H1 (cell line): ENCODE measurements at regions not wholly inside any gene's neighbourhood (a gene's known extent, or its start where the extent isn't known, plus 50 kb on each side); places are given as distances from the start of the nearest gene placed in this dataset.

Experiments
- TF ChIP-seq, protein P1 (sequence below): fragments of 300-600 bp; sonication (generic); IDR thresholded peaks from 2 replicates; pipeline ENCODE4 v1.7.1; 2012; ENCODE audit warnings: low read length, moderate library complexity, mild to moderate bottlenecking, inconsistent platforms; ENCODE audit not compliant: insufficient replicate concordance

DNA sequence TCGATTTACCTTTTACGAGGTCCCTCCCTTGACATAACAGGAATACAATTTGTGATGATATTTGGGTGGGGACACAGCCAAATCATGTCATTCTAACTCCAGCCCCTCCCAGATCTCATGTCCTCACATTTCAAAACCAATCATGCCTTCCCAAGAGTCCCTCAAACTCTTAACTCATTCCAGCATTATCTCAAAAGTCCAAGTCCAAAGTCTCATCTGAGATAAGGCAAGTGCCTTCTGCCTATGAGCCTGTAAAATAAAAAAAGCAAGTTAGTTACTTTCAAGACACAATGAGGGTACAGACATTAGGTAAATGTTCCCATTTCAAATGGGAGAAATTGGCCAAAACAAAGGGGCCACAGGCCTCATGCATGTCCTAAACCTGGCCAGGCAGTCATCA lies 381.1 kb downstream of the PIK3C3 start (continued):
- TF ChIP-seq, protein P1, sequence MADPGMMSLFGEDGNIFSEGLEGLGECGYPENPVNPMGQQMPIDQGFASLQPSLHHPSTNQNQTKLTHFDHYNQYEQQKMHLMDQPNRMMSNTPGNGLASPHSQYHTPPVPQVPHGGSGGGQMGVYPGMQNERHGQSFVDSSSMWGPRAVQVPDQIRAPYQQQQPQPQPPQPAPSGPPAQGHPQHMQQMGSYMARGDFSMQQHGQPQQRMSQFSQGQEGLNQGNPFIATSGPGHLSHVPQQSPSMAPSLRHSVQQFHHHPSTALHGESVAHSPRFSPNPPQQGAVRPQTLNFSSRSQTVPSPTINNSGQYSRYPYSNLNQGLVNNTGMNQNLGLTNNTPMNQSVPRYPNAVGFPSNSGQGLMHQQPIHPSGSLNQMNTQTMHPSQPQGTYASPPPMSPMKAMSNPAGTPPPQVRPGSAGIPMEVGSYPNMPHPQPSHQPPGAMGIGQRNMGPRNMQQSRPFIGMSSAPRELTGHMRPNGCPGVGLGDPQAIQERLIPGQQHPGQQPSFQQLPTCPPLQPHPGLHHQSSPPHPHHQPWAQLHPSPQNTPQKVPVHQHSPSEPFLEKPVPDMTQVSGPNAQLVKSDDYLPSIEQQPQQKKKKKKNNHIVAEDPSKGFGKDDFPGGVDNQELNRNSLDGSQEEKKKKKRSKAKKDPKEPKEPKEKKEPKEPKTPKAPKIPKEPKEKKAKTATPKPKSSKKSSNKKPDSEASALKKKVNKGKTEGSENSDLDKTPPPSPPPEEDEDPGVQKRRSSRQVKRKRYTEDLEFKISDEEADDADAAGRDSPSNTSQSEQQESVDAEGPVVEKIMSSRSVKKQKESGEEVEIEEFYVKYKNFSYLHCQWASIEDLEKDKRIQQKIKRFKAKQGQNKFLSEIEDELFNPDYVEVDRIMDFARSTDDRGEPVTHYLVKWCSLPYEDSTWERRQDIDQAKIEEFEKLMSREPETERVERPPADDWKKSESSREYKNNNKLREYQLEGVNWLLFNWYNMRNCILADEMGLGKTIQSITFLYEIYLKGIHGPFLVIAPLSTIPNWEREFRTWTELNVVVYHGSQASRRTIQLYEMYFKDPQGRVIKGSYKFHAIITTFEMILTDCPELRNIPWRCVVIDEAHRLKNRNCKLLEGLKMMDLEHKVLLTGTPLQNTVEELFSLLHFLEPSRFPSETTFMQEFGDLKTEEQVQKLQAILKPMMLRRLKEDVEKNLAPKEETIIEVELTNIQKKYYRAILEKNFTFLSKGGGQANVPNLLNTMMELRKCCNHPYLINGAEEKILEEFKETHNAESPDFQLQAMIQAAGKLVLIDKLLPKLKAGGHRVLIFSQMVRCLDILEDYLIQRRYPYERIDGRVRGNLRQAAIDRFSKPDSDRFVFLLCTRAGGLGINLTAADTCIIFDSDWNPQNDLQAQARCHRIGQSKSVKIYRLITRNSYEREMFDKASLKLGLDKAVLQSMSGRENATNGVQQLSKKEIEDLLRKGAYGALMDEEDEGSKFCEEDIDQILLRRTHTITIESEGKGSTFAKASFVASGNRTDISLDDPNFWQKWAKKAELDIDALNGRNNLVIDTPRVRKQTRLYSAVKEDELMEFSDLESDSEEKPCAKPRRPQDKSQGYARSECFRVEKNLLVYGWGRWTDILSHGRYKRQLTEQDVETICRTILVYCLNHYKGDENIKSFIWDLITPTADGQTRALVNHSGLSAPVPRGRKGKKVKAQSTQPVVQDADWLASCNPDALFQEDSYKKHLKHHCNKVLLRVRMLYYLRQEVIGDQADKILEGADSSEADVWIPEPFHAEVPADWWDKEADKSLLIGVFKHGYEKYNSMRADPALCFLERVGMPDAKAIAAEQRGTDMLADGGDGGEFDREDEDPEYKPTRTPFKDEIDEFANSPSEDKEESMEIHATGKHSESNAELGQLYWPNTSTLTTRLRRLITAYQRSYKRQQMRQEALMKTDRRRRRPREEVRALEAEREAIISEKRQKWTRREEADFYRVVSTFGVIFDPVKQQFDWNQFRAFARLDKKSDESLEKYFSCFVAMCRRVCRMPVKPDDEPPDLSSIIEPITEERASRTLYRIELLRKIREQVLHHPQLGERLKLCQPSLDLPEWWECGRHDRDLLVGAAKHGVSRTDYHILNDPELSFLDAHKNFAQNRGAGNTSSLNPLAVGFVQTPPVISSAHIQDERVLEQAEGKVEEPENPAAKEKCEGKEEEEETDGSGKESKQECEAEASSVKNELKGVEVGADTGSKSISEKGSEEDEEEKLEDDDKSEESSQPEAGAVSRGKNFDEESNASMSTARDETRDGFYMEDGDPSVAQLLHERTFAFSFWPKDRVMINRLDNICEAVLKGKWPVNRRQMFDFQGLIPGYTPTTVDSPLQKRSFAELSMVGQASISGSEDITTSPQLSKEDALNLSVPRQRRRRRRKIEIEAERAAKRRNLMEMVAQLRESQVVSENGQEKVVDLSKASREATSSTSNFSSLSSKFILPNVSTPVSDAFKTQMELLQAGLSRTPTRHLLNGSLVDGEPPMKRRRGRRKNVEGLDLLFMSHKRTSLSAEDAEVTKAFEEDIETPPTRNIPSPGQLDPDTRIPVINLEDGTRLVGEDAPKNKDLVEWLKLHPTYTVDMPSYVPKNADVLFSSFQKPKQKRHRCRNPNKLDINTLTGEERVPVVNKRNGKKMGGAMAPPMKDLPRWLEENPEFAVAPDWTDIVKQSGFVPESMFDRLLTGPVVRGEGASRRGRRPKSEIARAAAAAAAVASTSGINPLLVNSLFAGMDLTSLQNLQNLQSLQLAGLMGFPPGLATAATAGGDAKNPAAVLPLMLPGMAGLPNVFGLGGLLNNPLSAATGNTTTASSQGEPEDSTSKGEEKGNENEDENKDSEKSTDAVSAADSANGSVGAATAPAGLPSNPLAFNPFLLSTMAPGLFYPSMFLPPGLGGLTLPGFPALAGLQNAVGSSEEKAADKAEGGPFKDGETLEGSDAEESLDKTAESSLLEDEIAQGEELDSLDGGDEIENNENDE, result no peak
- TF ChIP-seq, all 59 proteins: peak for 0
